ENCODE measurements at regions not wholly inside any gene's neighbourhood (a gene's known extent, or its start where the extent isn't known, plus 50 kb on each side); places are given as distances from the start of the nearest gene placed in this dataset.
"Not testable (repeated sequence)": the region's sequence is repeated elsewhere in the genome, so short reads cannot be mapped to it uniquely, and the experiment has no call there.

GRCh38 chr22:33221568-33221967, 163.4 kb upstream of the SYN3 start:
- DNase-seq: no peak

GRCh38 chr22:33220476-33221080, 162.4 kb upstream of the SYN3 start:
- no peak for DNase-seq

- no peak for DNase-seq
Measured at GRCh38 chr22:33219648-33220384, 161.6 kb upstream of the SYN3 start.

- DNase-seq: no peak
Measured at GRCh38 chr22:33213383-33214075, 155.3 kb upstream of the SYN3 start.

DNA sequence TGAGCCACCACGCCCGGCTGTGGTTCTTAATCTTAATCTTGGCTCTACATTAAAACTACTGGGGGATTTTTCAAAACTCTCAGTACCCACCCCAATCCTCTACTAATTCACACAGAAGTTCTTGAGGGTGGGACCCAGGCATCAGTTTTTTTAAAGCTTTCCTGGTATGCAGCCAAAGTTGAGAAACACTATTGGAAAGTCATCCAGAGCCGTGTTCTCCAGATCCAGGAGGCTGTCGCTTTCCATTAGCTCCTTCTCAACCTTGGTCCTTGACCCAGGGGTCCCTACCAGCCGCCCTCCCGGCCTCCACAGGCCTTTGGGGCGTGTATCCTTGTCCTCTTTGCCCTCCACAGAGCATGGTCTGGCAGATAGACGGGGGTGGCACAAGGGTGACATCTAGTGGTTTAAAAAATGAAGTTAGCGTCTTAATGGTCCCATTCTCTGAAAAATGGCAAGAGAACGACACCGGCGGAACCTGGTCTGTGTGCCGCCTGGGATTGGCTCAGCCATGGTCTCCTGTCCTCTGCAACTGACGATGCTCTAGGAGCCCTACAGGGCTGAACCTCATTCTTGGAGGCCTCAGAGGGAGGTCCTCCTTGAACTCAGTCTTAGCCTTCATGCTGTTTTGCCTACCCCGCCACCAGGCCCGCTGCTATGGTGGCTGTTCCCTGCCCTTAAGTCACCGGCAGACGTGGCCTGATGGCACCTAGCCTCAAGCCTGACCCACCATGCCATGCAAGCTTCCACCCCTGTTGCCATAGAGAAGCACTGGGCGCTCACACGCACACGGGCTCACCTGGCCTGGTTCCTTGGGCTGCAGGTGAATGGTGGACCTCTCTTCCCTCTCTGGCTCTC, 152.0 kb upstream of the SYN3 start:
- DNase-seq: peak; percentile 27

DNA sequence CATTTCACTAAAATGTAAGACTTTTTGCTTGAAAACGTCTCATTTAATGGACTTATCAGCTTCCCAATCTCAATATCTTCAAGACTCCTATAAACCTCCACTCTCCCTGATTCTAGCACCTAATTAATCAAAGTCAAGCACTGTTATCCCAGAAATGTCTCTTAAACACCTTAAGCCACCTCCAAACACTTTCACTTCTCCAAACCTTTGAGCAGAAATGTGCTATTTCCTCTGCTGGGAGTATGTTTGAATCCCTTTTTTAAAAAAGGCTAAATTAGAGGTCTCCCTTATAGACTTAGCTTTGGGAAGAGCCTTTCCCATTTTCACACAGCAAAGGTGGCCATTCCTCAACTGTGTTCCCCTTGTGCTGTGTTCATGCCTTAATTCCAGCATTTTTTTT, 146.2 kb upstream of the SYN3 start:
- DNase-seq: no peak

DNA sequence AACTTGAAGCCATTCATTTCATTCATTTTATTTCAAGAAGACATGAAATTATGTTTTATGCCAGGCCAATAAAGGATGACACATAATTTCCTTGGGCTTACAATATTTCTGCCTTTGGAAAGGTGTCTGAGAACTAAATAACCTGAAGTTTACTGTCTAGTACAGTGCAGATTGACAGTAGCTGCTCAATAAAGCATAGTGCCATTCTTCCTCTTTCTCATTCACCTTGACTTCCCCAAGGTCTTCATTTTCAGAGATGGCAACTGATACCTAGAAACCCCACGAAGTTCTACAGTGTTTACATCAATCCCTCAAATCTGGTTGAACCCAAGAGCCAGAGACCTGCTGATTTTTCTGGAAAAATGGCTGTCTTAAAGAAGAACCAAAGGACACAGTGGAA, 144.3 kb upstream of the SYN3 start:
- DNase-seq: no peak

DNA sequence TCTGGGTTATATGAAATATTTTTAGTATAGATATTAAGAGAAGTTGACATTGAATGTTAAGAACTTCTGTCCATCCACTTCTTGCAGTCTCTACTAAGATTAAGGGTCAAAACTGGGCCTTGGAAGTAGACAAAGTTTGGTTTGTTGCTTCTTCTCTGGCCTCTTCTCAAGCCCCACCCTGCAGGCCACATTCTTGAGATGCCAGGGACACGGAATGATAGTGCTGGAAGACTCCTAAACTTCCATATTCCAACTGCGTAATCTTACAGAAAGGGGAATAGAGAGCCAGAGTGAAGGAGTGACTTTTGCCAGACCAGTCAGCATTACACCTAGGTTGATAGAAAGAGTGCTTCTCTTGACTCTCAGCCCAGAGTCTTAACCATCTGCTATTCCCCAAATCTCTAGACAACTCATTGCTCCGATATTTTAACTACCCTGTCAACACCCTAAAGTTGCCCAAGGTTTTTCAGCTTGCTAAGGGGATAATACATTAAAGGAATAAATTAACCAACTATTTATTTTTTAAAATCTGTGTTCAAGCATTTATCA, 136.4 kb upstream of the SYN3 start:
- no peak for DNase-seq

DNA sequence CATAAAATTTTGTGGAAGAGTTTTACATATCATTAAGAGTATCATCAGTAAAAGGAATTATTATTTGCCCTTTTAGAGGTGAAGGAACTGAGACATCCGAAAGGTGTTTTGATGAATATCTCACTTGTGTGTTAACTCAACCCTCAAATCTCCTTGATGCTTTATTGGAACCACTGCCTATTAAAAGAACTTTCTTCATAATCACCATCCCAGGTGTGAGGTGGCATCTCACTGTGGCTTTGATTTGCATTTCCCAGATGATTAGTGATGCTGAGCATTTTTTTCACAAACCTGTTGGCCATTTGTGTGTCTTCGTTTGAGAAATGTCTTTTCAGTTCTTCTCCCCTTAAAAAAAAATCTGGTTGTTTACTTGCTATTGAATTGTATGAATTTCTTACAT, 134.0 kb upstream of the SYN3 start:
- no peak for DNase-seq

- no peak for DNase-seq
Measured at GRCh38 chr22:33188326-33188725, 130.1 kb upstream of the SYN3 start.

GRCh38 chr22:33186816-33187215, 128.6 kb upstream of the SYN3 start:
- no peak for DNase-seq

GRCh38 chr22:33180356-33180755, 122.2 kb upstream of the SYN3 start:
- DNase-seq: no peak

GRCh38 chr22:33167998-33168790, 110.0 kb upstream of the SYN3 start:
- DNase-seq: no peak

DNA sequence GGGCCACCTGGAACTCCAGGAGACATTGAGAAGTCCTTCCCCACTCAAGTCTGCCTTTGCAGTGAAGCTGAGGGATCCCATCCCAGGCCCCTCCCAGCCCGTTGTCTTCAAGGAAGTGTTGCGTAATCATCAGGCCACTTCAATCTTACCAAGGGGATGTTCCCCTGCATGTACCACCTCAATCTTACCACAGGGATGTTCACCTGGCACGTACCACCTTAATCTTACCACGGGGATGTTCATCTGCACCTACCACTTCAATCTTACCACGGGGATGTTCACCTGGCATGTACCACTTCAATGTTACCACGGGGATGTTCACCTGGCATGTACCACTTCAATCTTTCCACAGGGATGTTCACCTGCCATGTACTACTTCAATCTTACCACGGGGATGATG, 108.0 kb upstream of the SYN3 start:
- DNase-seq: no peak

DNA sequence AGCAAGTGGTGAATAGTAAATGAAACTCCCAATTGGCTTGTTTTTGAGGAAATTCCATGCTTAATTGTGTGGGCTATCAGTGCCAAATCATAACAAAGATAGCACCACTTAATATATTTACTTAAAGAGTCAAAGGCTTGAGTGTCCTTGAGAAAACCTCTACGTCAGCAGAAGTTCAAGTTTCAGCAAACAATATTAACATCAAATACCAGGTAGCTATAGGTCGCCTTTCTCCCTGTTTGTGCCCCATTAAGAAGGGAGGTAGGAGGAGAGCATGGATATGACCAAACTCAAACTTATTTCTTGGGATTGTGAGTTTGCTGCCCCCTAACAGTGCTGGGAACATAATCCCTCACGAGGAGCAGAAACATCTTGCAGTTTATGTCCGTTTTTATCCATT, 105.6 kb upstream of the SYN3 start:
- DNase-seq: no peak

GRCh38 chr22:33162196-33162595, 104.0 kb upstream of the SYN3 start:
- DNase-seq: no peak

DNA sequence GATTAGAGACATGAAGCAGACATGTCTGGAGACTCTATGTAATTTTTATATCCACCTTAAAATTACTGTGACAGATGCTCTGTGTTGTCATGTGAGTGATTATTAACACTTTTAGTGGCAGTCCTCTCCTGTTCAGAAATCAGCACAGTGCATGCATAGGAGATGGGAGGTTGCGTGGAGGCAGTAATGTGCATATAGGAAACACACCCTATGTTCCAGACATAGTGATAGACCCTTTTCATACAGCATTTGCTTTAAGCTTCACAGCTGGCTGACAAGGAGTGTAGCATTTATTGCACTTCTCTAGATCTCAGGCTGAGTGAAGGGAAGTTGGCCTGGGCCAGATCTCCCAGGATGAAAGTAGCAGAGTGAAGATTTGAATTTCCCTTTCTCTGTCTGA, 102.3 kb upstream of the SYN3 start:
- no peak for DNase-seq

DNA sequence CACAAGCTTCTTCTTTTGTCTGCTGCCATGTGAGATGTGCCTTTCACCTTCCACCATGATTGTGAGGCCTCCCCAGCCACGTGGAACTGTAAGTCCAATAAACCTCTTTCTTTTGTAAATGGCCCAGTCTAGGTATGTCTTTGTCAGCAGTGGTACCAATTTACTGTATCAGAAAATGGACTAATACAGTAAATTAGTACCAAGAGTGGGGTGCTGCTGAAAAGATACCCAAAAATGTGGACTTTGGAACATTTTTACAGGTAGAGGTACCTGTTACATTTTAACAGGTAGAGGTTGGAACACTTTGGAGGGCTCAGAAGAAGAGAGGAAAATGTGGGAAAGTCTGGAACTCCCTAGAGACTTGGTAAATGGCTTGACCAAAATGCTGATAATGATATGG, 96.8 kb upstream of the SYN3 start:
- DNase-seq: not testable (repeated sequence)

GRCh38 chr22:33149611-33150010, 91.4 kb upstream of the SYN3 start:
- DNase-seq: no peak

- DNase-seq: no peak
Measured at GRCh38 chr22:33144721-33145120, 86.5 kb upstream of the SYN3 start.

DNA sequence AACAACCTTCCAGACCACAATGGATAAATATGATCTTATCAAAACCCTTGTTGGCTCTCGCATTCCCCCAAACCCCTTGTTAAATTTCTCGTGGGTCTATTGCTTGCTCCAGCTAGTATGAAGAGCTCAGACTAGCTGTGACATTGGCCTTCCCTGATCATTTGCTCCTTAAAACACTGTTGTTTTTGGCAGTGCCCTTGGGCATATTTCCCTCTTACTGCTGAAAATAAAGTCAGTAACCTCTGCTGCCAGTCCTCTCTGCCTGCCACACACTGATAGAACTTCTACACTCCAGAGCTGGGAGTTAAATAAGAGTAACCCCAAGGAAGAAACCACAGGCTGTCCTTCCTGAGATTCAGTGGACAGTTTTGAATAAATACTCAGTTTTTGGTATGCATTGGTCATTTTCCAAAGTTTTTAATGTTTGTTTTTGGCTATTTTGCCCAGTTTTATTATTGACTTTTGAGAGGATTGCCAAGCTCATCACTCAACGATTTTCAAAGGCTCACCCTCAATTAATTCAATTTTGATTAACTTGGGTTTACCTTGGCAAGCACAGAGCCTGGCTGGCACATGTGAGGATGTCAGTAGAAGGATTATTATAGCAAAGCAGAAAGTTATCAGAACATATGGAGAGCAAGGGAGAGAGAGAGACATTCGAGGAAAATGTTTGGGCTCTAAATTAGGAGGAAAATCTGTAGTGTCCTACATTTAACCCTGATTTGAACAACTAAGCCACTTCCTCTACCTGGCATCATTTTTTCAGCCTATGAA, 84.3 kb upstream of the SYN3 start:
- no peak for DNase-seq

Measured in inflammatory macrophage treated with lipopolysaccharide for 4 hours (primary cell).